ENCODE measurements at regions not wholly inside any gene's neighbourhood (a gene's known extent, or its start where the extent isn't known, plus 50 kb on each side); places are given as distances from the start of the nearest gene placed in this dataset.
A peak's percentile ranks its signal among the peaks of the same experiment; 100 is the strongest.

- Histone ChIP-seq H3K27me3 (no peaks in the 10 kb centered on the region), H3K4me1 (peaks cover 0 to 6% (median 0%) of the 10 kb centered on the region in 4 donors), H3K4me3 (no peak overlapping the region), H3K9me3 (no peaks in the 10 kb centered on the region), H3K36me3 (no peaks in the 10 kb centered on the region), H3K27ac (no peak overlapping the region)
- intact Hi-C loops (cut with DNase I): no loop called here
- TF ChIP-seq POLR2A (IDR thresholded peaks at IDR 0.05) (no peak), CTCF (IDR thresholded peaks at IDR 0.05) (no peak)
- 95% methylated on average over 4 of the region's 4 CpGs for WGBS (ENCODE audit: insufficient coverage, low coverage, low lambda C conversion rate, missing lambda C conversion rate)
- no peak for ATAC-seq
- no peak for DNase-seq
Observed at GRCh38 chr14:71538288-71538687, 393.9 kb upstream of the RGS6 start.

GRCh38 chr14:71538938-71539649 lies 393.1 kb upstream of the RGS6 start:
- no peaks in the 10 kb centered on the region for H3K9me3 ChIP-seq
- H3K4me1 ChIP-seq: peaks cover 0 to 6% (median 0%) of the 10 kb centered on the region in 4 donors
- TF ChIP-seq POLR2A (IDR thresholded peaks at IDR 0.05): no peak
- no peak for TF ChIP-seq CTCF (IDR thresholded peaks at IDR 0.05)
- DNase-seq (no peak), ATAC-seq (peak in 2 of 4 donors; percentile 41 to 73)
- no peak overlapping the region for H3K4me3 ChIP-seq
- H3K36me3 ChIP-seq: no peaks in the 10 kb centered on the region
- no peaks in the 10 kb centered on the region for H3K27me3 ChIP-seq
- intact Hi-C loops (cut with DNase I): no loop called here
- 51% methylated on average over 4 of the region's 4 CpGs for WGBS (ENCODE audit: insufficient coverage, low coverage, low lambda C conversion rate, missing lambda C conversion rate)
- H3K27ac ChIP-seq: no peak overlapping the region

GRCh38 chr14:71539650-71540285 lies 392.5 kb upstream of the RGS6 start:
- Histone ChIP-seq H3K36me3 (no peaks in the 10 kb centered on the region), H3K27me3 (no peaks in the 10 kb centered on the region), H3K9me3 (no peaks in the 10 kb centered on the region), H3K4me3 (no peak overlapping the region), H3K4me1 (peaks cover 0 to 6% (median 0%) of the 10 kb centered on the region in 4 donors), H3K27ac (no peak overlapping the region)
- ATAC-seq (peak in 1 of 4 donors; percentile 31), DNase-seq (no peak)
- intact Hi-C loops (cut with DNase I): no loop called here
- TF ChIP-seq POLR2A (IDR thresholded peaks at IDR 0.05) (no peak), CTCF (IDR thresholded peaks at IDR 0.05) (no peak)
- WGBS (ENCODE audit: insufficient coverage, low coverage, low lambda C conversion rate, missing lambda C conversion rate): 66% methylated on average over 4 of the region's 8 CpGs

- intact Hi-C loops (cut with DNase I): no loop called here
Observed at GRCh38 chr14:71541271-71541670, 391.0 kb upstream of the RGS6 start.

More at GRCh38 chr14:71541271-71541670, 391.0 kb upstream of the RGS6 start:
- no peak overlapping the region for H3K27ac ChIP-seq
- no peak for TF ChIP-seq CTCF (IDR thresholded peaks at IDR 0.05)
- TF ChIP-seq POLR2A (IDR thresholded peaks at IDR 0.05): no peak
- 70% methylated on average over 3 of the region's 3 CpGs for WGBS (ENCODE audit: insufficient coverage, low coverage, low lambda C conversion rate, missing lambda C conversion rate)
- DNase-seq (no peak), ATAC-seq (no peak)
- no peaks in the 10 kb centered on the region for H3K9me3 ChIP-seq
- no peaks in the 10 kb centered on the region for H3K27me3 ChIP-seq
- no peak overlapping the region for H3K4me3 ChIP-seq
- peaks cover 0 to 6% (median 0%) of the 10 kb centered on the region in 4 donors for H3K4me1 ChIP-seq
- H3K36me3 ChIP-seq: no peaks in the 10 kb centered on the region

All from right lobe of liver (tissue), 6 donors.